ENCODE measurements at regions not wholly inside any gene's neighbourhood (a gene's known extent, or its start where the extent isn't known, plus 50 kb on each side); places are given as distances from the start of the nearest gene placed in this dataset.

DNA sequence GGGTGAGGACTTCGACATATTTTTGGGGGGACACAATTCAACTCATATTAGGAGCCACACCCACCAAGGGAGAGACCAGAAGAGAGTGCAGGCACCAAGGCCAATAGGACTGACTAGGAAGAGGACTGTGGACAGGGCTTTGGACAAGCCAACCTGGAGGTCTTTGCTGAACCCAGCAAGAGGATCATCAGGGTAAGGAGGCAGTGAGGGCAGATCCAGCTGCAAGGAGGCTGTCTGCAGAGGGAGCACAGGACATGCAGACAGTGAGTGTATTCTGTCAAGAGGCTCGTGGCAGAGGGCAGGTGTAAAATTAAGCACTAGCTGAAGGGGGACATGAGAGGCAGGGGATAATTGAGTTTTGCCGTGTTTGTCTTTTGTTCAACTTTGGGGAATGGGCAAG, 83.4 kb upstream of the MGMT start:
- DNase-seq = no peak

DNA sequence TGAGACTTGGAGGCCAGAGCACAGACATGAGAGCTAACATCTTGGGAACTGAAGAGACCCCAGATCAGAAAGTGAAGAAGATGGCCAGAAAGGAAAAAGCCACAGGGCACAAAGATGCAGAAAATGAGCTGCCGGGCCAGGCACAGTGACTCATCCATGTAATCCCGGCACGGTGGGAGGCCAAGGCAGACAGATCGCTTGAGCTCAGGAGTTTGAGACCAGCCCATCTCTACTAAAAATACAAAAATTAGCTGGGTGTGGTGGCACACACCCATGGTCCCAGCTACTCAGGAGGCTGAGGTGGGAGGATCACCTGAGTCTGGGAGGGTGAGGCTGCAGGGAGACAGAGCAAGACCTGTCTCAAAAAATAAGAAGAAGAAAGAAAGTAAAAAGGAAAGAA, 81.4 kb upstream of the MGMT start:
- DNase-seq = no peak

DNA sequence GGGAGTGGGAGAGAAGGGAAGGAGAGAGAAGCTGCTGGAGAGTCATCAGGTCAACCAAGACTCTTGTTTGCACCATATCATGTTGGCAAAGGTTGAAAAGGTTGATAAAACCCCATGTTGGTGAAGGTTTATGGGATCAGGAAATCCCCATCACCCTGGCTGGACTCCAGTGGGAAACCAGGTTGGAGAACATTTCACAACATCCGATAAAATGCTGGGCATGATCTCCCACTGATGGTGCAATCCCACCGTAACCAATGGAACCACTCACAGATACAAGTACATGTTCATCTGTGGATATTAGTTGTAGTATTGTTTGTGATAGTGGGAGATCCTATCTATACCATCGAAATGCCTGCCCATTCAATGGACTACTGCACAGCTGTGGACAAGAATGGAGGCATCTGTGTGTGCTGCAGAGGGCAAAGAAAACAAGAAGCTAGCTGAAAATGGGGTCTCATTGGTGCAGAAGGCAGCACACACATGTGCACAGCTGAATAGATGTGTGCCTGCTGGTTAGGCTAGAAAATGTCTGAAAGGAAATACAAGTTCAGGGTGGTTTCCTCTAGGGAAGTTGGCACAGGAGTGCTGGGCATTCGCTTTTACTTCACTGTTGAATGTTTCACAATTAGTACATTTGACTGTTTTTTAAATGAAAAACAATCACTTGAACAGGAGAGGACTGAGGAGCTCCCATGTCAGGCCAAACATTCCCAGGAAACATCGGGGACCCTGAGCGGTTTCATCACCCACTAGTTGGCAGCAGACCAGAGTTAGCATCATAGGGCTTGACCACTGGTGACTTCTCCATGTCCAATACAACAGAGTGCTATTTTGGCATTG, 80.4 kb upstream of the MGMT start:
- DNase-seq = no peak

DNA sequence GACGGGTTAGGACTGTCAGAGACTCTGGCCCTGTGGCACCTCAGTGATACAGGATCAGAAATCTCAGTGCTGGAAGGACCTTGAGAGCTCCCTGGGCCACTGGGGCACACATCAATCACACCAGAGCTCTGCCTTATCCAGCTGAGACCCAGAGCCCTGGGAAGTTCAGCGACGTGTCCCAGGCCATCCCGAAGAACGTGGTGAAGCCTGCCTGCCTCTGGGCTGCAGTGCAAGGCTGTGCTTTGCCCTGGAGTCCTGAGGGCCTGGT, 79.8 kb upstream of the MGMT start:
- no peak for DNase-seq

DNA sequence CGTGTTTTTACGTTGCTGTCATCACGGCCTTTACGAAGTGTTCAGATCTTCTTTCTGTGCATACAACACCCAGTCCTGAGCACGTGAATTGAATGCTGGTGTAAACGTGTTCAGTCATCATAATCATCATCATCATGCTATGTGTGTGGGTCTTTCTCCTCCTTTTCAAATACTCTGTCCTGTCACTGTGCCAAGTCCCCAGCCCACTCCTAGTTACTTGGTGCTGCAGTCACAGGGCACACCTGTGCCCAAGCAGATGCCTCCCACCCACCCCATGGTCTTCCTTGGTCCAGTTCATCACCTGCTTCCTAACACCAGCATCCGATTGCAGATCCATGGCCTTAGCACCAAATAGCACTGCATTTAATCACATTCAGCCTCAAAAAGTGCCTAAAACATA, 78.6 kb upstream of the MGMT start:
- DNase-seq = no peak

DNA sequence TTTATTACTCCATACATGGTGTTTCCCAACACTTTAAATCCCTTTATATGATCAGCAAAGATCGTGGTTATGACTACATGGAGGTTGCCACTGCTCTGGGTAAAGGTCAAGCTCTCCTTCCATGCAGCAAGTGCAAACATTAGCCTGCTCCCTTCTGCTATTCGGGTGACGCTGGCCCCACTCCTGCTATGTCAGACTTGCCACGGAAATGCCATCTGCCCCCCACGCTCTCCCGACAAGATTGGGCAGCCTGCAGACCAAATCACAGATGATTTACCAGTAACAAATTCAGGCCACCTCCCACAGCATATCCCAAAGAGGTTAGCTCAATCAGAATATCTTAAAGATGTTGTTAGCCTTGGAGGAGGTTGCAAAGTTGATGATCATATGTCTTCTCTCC, 77.8 kb upstream of the MGMT start:
- DNase-seq = no peak

DNA sequence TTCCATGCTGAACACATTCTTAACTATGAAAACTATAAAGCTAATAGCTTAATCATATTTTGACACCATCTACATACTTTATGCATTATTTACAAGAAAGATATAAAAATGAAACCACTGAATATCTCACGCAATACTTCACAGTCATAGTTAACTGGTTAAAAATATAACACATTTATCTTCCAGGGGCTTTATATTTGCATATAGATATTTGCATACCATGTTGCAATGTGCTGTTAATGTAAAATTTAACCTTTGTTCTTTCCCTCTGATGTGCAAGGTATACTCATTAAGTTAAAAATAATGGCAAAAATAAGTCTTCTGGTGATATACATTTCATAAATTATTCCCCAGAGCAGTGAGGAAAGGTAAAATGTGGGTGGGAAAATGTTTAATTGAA, 76.9 kb upstream of the MGMT start:
- no peak for DNase-seq

DNA sequence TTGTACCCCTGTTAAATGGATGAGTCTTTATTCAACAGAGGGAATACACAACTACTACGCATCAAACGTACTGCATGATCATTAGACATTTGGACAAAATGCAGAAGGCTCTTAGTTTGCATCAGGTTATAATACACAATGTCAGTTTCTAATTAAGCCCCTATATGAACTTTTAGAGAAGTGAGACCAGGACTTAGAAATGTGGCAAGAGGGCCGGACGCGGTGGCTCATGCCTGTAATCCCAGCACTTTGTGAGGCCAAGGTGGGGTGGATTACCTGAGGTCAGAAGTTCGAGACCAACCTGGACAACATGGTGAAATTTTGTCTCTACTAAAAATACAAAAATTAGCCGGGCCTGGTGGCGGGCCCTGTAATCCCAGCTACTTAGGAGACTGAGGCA, 76.3 kb upstream of the MGMT start:
- DNase-seq = no peak

DNA sequence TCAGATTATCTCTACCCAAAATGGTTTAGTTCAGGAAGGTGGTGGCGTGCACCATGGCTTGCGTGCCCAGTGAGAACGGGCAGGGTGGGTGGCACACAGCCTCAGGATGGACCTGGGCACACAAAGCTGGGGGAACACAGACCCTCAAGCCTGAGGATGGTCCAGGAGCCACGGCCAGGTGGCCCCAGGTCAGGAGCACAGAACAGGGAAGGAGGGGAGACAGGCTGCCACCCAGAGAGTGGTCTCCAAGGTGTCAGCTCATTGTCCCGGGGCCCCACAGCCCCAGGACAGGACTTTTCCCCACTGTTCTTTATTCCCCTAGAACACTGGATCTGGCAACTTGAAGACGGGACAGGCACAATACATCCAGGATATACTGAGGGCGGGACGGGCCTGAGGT, 75.6 kb upstream of the MGMT start:
- DNase-seq = no peak

DNA sequence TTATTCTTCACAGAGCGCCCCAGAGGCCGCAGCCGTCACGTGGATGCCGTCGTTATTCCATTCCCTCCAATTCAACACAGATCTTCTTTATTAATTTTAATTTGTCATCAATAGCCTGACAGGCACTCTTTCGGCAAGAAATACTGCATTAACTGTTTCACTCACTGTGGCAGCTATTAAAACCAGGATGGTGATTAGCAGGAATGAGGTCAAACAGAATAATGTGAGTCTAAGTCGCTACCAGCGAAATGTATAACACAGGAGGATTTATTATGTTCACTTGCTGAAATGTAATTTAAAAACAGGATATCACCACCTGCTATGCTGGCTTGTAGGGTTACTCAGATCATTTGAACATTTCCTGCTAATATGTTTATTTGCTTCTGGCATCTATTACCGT, 74.2 kb upstream of the MGMT start:
- DNase-seq = no peak

DNA sequence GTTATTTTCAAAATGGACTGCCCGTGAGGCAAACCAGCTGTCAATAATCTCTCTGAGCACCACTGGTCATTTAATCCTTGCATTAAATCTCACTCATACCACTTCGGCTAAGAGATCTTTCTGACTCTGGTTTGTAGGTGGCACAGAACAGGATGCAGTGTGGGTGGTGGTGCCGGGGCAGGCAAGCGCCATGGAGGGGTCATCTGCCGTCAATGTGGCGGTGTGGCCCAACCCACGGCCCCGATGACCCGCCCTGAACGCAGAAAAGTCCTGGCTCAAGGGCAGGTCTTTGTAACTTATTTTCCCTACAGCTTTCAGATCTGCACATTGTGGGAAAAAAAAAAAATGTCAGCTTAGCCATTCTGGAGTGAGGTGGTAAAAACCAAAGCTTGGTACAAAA, 73.2 kb upstream of the MGMT start:
- DNase-seq = no peak

DNA sequence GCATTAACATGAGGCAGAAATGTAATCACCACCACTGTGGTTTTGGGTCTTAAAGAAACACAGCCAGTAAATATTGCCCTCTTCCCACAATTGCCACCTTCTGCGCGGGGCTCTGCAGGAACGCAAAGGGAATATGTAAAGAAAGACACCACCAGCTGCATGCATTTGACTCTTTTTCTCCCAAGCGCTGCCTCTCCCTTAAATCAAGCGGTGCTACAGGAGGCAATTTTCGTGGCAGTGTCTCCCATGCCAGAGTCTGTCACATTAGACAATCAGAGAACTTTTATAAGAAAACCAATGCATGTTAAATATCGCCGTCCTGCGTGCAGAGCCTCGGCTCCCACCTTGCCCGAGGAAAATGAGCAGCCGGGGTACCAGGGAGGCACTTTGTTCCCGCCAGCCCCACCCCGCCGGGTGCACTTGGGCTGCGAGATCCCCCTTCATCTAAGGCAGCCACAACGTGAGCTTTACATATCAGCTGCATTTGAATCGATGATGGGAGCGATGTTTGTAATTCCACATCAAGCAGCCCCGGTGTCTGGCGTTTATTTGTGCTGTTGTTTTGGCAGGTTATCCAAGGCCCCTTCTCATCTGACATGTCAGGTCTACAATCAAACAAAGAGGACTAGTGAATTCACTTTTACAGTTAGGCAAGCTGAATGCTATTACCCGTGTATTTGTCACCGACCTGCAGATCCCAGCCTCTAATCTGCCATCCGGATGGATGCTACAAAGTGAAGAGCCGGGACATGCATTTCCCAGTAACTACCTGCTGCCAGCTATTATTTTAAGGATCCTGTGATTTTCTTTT, 72.3 kb upstream of the MGMT start:
- DNase-seq = no peak

DNA sequence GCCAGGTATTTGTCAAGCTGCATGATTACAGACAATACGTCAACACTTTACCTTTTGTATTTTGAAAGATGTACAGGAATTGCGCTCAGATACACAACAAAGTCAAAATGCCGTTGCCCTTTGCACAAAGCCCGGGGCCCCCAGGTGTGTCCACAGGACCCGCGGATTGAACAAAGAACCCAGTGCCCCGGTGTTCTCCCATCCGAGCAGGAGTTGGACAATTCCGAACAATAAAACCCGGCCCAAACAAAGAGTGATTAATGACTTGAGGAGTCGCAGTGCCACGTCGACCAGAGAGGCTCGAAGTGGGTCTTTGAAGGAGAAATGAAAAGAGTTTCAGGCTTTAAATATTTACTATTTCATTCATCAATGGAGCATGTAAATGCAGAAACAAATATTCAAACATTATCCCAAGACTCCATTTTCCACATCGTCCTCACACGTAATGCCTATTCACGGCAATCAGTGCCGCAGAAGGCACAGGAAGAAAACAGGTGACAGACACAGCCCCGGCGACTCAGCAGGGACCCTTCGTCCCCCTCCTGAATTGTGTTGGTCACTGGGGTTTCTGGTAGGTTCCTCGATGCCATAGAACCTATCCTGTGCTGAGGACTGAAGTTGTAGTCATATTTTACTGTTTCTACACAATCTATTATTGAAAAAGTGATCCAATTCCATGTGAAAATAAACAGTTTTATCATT, 70.9 kb upstream of the MGMT start:
- no peak for DNase-seq

DNA sequence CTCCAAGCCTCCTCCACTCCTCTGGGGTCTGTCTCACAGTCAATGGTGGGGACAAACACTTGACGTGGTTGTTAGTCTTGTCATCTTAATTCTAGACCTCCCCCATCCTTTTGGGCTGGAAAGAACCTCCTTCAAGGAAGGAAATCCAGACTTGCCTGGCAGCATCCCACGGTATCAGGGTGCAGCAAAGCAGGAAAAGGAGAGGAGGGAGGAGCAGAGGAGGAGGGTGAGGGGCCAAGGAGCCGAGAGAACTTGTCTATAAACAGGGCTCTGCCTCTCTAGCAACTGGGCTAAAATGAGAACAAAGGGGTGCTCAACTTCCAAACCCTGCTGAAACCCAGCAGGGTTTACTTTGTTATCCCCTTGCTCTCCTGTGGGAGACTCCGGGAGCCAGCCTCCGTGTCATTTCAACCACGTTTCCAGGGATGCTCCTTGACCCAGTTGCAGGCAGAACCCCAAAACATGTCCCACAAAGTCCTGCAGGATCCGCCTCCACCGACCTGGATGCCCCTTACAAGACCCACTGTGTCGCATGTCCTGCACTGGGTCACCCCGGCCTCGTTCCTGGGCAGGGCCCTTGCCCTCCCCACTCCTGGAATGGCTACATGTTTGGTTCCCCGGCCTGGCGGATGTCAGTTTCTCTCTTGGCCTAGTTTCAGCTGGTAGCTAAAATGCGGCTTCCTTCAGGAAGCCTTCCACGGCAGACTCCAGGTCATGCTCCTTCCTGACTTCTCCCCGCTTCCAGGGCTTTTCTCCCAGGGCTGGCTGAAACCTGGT, 69.7 kb upstream of the MGMT start:
- no peak for DNase-seq

DNA sequence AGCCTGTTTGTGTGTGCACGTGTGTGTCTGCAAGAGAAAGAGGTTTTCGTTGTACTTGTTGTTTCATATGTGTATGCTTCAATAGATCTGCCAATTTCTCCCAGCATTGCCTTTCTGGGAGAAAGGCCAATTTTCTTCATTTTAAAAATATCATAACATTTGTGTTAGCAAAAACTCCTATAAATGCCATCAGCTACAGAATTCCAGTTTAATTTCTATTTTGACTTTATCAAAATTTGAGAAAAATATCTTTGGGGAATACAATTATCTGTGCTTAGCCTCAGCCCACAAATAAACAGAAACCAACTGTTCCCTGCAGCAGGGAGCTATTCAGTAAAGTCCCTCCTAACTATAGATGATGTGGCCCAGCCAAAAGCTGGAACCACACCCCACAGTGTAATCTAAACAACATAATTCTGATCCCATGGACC, 68.3 kb upstream of the MGMT start:
- DNase-seq = no peak

DNA sequence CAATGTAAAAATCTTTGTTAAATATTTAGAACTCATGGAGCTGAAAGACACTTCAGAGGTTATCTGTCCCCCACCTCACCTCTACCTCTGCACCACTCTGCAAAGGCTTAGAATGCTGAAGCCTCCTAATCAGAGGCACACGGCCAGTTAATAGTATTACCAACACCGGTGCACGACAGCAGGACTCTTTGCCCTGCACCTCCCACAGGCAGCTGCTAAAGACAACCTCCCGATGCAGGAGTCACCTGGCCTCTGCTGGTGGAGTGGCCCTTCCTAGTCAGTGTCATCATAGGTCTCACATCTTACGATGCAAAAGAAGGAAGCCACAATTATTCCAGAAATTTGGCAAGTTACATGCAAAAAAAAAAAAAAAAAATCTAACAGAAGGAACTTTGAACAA, 66.6 kb upstream of the MGMT start:
- no peak for DNase-seq

DNA sequence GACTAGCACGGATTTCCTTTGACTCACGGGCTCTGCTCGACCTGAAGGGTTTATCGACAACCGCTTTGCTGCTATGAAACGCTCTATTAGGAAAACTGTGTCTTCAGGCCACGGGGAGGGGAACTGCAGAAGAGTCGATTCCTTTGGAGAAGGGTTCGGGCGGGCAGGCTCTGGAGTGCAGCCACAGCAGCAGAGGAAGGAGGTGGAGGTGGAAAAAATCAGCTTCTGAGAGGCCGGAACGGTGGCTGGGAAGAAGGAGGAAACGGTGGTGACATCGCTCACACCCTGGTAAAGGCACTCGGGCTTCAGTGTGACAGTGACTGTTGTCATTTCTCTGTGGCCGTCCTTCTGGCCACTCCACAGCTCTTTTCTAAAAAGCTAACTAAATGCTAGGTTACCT, 64.6 kb upstream of the MGMT start:
- no peak for DNase-seq

DNA sequence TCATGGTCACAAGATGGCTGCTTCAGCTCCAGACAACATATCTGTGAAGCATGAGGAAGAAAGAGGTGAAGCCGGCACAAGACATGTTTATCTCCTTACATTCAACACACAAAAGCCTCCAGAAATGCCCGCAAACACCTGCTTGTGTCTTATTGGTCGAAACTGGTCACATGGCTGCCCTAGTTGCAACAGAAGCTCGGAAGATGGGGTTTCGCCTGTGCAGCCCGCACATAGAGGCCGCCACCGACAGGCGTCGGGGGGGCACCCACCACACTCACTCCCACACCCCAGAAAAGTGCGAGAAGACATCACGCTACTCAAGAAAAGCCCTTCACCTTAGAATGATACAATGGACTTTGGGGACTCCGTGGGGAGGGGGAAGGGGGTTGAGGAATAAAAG, 63.0 kb upstream of the MGMT start:
- no peak for DNase-seq

DNA sequence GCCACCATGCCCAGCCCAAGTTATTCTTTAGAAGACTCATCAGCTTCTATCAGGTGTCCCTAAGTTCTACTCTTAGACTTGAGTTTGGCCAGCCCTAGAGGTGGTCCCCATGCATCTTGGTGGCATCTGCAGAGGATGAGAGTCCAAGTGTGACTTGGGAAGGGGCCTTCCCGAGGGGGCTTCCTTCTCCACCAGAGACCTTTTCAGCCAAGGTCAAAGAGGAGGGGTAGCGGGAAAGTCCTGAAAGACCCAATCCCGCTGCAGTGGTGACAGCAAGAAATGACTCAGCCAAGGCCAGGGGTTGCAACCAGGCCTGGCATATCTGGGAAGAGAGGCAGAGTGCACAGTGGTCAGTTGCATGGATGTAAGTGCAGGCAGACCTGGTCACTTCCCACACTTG, 61.7 kb upstream of the MGMT start:
- no peak for DNase-seq

DNA sequence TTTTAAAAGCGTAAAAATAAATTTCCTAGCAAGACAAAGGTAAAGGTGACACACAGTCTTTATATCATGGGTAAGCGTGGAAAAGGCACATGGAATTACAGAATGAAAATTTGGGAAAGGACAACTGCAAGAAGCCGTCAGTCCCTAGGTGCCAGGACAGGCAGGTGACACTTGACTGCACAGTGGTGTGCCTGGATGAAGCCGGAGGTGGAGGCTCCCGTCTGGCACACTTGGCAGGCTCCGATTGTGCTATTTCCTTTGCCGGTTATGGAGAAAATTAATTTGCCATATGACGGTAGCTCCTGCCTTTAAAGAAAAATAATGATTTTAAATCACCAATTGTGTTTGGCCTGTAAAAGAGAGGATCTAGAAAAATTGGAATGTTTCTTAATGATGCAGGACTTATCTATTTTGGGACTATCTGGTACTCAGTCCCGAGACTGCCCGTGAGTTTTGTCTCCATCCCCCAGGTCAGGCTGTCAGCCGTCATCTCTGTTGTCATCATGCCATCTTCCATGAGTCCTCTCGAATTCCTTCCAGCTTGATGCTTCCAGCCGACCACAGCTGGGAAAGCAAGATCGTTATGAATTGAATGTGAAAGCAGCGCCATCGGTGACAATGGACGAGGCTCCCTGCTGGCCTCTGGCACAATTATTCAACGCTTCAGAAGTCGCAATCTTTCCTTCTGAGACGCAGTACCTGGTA, 56.2 kb upstream of the MGMT start:
- no peak for DNase-seq

DNA sequence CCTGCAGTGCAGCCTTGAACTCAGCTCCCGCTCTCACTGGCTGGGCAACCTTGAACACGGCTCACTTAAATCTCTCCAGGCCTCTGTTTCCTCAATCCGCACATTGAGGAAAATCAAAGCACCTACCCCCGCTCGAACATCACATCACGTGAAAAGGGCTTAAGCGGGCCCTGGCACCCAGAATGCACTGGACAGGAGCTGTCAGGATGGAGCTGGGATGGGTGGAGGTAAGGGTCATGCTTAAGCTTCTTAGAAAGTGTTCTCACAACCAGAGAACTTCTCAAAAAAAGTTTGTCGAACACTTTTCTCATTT, 55.7 kb upstream of the MGMT start:
- no peak for DNase-seq

DNA sequence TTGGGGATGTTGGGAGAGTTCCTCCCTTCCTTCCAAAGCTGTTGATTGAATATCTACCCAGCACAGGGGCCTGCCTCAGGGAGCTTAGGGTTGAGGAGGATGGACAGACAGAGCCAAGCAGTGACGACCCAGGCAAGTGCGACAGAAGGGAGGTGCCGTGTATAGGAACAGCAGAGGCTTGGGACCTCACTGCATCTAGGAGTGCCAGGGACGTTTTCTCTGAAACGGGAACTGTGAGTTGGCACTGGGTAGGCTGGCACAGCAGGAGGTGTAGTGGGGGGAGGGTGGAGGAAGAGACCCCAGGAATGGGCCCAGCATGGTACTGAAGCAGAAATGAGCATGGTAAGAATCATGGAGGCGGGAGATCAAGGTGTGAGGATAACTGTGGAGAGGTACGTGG, 55.3 kb upstream of the MGMT start:
- no peak for DNase-seq

Measured in occipital lobe (tissue), 1 donor.